OCI-LY3 (cell line): ENCODE measurements at regions not wholly inside any gene's neighbourhood (a gene's known extent, or its start where the extent isn't known, plus 50 kb on each side); places are given as distances from the start of the nearest gene placed in this dataset.

Experiments used
- H2AFZ ChIP-seq: fragments of 200-600, 300-600 bp; shearing (Covaris generic); 2 replicates; pipeline ENCODE4 v1.6.0; 2014; ENCODE audit warnings: antibody characterized with exemption, low read depth, low read length
- H3K27ac ChIP-seq: fragments of 200-600, 300-600 bp; sonication (generic); 2 replicates; pipeline ENCODE4 v1.5.1; 2014; ENCODE audit warnings: mild to moderate bottlenecking, low read length, moderate library complexity, mixed read lengths
- H3K27me3 ChIP-seq: fragments of 200-600, 300-600 bp; sonication (generic); 2 replicates; pipeline ENCODE4 v1.6.1; 2014; ENCODE audit warnings: low read depth, low read length, mixed read lengths
- H3K36me3 ChIP-seq: fragments of 200-600, 300-600 bp; sonication (generic); replicated peaks from 2 replicates; pipeline ENCODE3; 2014; ENCODE audit warnings: low read depth, low read length, mixed read lengths
- H3K4me1 ChIP-seq: fragments of 300-600, 200-600 bp; sonication (generic); 2 replicates; pipeline ENCODE4 v1.6.1; 2014; ENCODE audit warnings: low read length, mixed read lengths
- H3K4me2 ChIP-seq: fragments of 200-600, 300-600 bp; sonication (generic); 2 replicates; pipeline ENCODE4 v1.6.1; 2014; ENCODE audit warnings: low read length, mixed read lengths
- H3K4me3 ChIP-seq: fragments of 300-600, 200-600 bp; sonication (generic); 2 replicates; pipeline ENCODE4 v1.5.1; 2014; ENCODE audit warnings: antibody characterized with exemption, mild to moderate bottlenecking, low read length, moderate library complexity
- H3K79me2 ChIP-seq: fragments of 300-600, 200-600 bp; shearing (Covaris generic); 2 replicates; pipeline ENCODE4 v1.6.1; 2014; ENCODE audit warnings: mild to moderate bottlenecking, low read length, mixed read lengths
- H3K9ac ChIP-seq: fragments of 300-600, 200-600 bp; shearing (Covaris generic); 2 replicates; pipeline ENCODE4 v1.6.0; 2014; ENCODE audit warnings: mild to moderate bottlenecking, low read length, moderate library complexity
- H3K9me3 ChIP-seq: fragments of 200-600, 300-600 bp; shearing (Covaris generic); 2 replicates; pipeline ENCODE4 v1.6.1; 2014; ENCODE audit warnings: low read length, mixed read lengths; ENCODE audit not compliant: insufficient read depth
- H4K20me1 ChIP-seq: fragments of 200-600, 300-600 bp; sonication (generic); 2 replicates; pipeline ENCODE4 v1.6.1; 2016; ENCODE audit warnings: low read length, mixed read lengths; ENCODE audit not compliant: insufficient read depth
- EZH2phosphoT487 ChIP-seq: fragments of 200-600 bp; shearing (Covaris generic); IDR thresholded peaks from 2 replicates; pipeline ENCODE4 v1.6.1; 2018; ENCODE audit warnings: antibody characterized with exemption, mixed run types, low read depth
- TF ChIP-seq, protein P1 (sequence below): fragments of 200-600, 300-600 bp; sonication (generic); IDR thresholded peaks from 2 replicates; pipeline ENCODE4 v1.5.1; 2014; ENCODE audit warnings: antibody characterized with exemption, low read length, low read depth

GRCh38 chr2:82728090-82728489 lies 1731.0 kb downstream of the SUCLG1 start:
- no peak overlapping the region for H3K4me3 ChIP-seq
- no peaks in the 10 kb centered on the region for H3K36me3 ChIP-seq
- no peaks in the 10 kb centered on the region for H3K9me3 ChIP-seq
- TF ChIP-seq, protein P1, sequence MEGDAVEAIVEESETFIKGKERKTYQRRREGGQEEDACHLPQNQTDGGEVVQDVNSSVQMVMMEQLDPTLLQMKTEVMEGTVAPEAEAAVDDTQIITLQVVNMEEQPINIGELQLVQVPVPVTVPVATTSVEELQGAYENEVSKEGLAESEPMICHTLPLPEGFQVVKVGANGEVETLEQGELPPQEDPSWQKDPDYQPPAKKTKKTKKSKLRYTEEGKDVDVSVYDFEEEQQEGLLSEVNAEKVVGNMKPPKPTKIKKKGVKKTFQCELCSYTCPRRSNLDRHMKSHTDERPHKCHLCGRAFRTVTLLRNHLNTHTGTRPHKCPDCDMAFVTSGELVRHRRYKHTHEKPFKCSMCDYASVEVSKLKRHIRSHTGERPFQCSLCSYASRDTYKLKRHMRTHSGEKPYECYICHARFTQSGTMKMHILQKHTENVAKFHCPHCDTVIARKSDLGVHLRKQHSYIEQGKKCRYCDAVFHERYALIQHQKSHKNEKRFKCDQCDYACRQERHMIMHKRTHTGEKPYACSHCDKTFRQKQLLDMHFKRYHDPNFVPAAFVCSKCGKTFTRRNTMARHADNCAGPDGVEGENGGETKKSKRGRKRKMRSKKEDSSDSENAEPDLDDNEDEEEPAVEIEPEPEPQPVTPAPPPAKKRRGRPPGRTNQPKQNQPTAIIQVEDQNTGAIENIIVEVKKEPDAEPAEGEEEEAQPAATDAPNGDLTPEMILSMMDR: no peak
- no peak overlapping the region for H2AFZ ChIP-seq
- H4K20me1 ChIP-seq: no peaks in the 10 kb centered on the region
- H3K79me2 ChIP-seq: no peaks in the 10 kb centered on the region
- no peaks in the 10 kb centered on the region for H3K4me1 ChIP-seq
- no peak overlapping the region for H3K4me2 ChIP-seq
- no peak overlapping the region for H3K9ac ChIP-seq
- H3K27me3 ChIP-seq: no peaks in the 10 kb centered on the region
- H3K27ac ChIP-seq: no peak overlapping the region

- no peaks in the 10 kb centered on the region for H3K4me1 ChIP-seq
- H3K79me2 ChIP-seq: no peaks in the 10 kb centered on the region
- H3K36me3 ChIP-seq: no peaks in the 10 kb centered on the region
- H2AFZ ChIP-seq: no peak overlapping the region
- no peak overlapping the region for H3K27ac ChIP-seq
- no peak for TF ChIP-seq EZH2phosphoT487
- TF ChIP-seq, protein P1: no peak
- no peaks in the 10 kb centered on the region for H3K27me3 ChIP-seq
- H3K9me3 ChIP-seq: no peaks in the 10 kb centered on the region
- no peak overlapping the region for H3K9ac ChIP-seq
- H4K20me1 ChIP-seq: no peaks in the 10 kb centered on the region
- H3K4me3 ChIP-seq: no peak overlapping the region
- H3K4me2 ChIP-seq: no peak overlapping the region
Observed at GRCh38 chr2:82708681-82709080, 1750.4 kb downstream of the SUCLG1 start.

DNA sequence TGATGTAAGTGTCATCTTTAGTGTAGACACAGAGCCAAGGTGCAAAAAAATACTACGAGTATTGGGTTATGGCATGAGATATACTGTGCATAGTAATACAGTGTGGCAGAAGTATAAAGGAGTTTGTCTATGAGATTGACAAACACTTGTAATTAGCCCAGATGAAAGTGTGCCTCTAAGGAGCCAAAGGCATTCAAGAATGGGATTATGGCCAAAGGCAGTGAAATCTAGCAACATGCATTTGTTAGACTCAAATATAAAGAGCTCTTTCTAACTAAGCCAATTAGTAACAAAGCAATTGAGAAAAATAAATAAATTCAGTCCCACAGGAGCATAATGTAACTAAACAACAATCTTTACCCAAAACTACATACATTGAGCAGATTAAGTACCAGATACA lies 1761.8 kb downstream of the SUCLG1 start:
- Histone ChIP-seq H3K4me1 (no peaks in the 10 kb centered on the region), H3K4me3 (no peak overlapping the region), H4K20me1 (no peaks in the 10 kb centered on the region), H3K9ac (no peak overlapping the region), H3K79me2 (no peaks in the 10 kb centered on the region), H3K27ac (no peak overlapping the region), H3K27me3 (no peaks in the 10 kb centered on the region), H2AFZ (no peak overlapping the region), H3K4me2 (no peak overlapping the region), H3K36me3 (no peaks in the 10 kb centered on the region), H3K9me3 (no peaks in the 10 kb centered on the region)
- TF ChIP-seq, protein P1: no peak
- no peak for TF ChIP-seq EZH2phosphoT487

- no peaks in the 10 kb centered on the region for H4K20me1 ChIP-seq
- no peaks in the 10 kb centered on the region for H3K36me3 ChIP-seq
- no peaks in the 10 kb centered on the region for H3K79me2 ChIP-seq
- H3K9ac ChIP-seq: no peak overlapping the region
- no peaks in the 10 kb centered on the region for H3K27me3 ChIP-seq
- no peaks in the 10 kb centered on the region for H3K9me3 ChIP-seq
- no peak overlapping the region for H3K4me3 ChIP-seq
- TF ChIP-seq, protein P1: no peak
- no peak for TF ChIP-seq EZH2phosphoT487
- no peaks in the 10 kb centered on the region for H3K4me1 ChIP-seq
- H3K4me2 ChIP-seq: no peak overlapping the region
- H3K27ac ChIP-seq: no peak overlapping the region
- H2AFZ ChIP-seq: no peak overlapping the region
Observed at GRCh38 chr2:82694431-82694830, 1764.6 kb downstream of the SUCLG1 start.
